Fibroblast of peridontal ligament (primary cell): ENCODE measurements at regions not wholly inside any gene's neighbourhood (a gene's known extent, or its start where the extent isn't known, plus 50 kb on each side); places are given as distances from the start of the nearest gene placed in this dataset.
"Not testable (repeated sequence)": the region's sequence is repeated elsewhere in the genome, so short reads cannot be mapped to it uniquely, and the experiment has no call there.

Experiments used
- DNase-seq: peaks from one replicate; pipeline ENCODE4 v3.0.0-alpha.2; 2010; ENCODE audit errors: extremely low read depth

- no peak for DNase-seq
Measured at GRCh38 chr7:22066522-22066921, 120.8 kb upstream of the CDCA7L start.

GRCh38 chr7:22064816-22065215, 119.1 kb upstream of the CDCA7L start:
- no peak for DNase-seq

GRCh38 chr7:22061775-22062174, 116.1 kb upstream of the CDCA7L start:
- DNase-seq = peak; percentile 81

- no peak for DNase-seq
Measured at GRCh38 chr7:22060863-22061262, 115.2 kb upstream of the CDCA7L start.

DNA sequence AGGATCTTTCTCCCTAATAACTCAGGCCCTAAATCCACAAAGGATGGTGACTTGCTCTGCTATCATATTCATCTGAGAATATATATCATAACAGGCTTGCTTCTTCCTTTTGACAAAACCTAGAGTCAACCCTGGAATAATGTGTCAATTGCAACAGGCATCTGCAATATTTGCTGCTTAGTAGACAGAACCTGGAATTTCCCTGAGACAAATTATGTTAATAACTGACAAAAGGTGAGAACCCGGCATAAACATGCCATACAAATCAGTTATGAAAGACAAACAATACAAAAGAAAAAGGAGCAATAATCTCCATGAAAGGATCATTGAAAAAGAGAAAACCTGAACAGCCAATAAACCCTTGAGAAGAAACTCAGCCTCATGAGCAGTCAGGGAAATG, 114.5 kb upstream of the CDCA7L start:
- DNase-seq = no peak

GRCh38 chr7:22055226-22055625, 109.5 kb upstream of the CDCA7L start:
- DNase-seq = no peak

DNA sequence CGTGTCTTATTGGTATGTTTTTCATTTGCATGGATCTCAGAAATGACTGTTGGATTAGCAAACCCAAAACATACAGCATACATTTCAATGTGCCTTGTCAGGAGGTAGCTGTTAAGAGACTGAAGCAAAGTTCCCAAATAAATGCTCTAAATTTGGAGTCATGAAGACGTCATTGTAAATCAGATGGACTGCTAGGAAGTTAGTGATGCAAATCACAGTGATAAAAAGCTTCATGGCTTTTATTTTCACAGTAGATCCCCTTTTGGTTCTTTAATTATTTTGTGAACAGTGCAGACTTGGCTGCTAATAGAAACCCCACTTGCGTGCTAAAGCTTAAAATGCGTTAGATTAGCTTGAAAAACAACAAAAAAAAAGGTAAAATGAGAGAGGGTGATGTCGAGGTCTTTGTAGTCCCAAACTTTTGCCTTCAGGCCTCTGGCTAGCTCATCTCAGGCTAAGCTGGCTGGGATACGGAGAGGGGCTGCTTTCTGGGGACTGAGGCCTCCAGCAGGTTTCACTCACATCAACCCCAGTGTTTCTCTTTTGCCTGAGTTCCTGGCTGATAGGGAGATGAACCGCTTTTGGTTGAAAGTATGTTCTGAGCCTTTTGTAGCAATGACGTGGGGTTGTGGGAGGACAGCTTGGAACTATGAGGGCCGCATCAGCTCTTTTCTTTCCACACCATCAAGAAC, 107.1 kb upstream of the CDCA7L start:
- DNase-seq = no peak

- DNase-seq = no peak
Measured at GRCh38 chr7:22051886-22052673, 106.4 kb upstream of the CDCA7L start.

GRCh38 chr7:22049766-22050500, 104.2 kb upstream of the CDCA7L start:
- DNase-seq = no peak

DNA sequence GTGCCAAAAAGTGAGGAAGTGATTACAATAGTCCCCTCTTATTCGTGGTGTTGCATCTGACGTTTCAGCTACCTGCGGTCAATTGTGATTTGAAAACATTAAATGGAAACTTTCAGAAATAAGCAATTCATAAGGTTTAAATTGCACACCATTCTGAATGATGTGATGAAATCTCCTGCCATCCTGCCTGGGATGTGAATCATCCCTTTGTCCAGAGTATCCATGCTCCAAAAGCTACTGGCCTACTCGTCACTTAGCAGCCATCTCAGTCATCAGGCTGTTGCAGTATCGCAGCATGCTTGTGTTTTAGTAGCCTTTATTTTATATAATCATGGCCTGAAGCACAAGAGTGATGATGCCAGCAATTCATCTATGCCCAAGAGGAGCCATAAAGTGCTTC, 97.7 kb upstream of the CDCA7L start:
- no peak for DNase-seq

GRCh38 chr7:22040923-22041595, 95.4 kb upstream of the CDCA7L start:
- DNase-seq = no peak

- no peak for DNase-seq
Measured at GRCh38 chr7:22039670-22040069, 94.0 kb upstream of the CDCA7L start.

GRCh38 chr7:22032356-22032755, 86.7 kb upstream of the CDCA7L start:
- DNase-seq = not testable (repeated sequence)

DNA sequence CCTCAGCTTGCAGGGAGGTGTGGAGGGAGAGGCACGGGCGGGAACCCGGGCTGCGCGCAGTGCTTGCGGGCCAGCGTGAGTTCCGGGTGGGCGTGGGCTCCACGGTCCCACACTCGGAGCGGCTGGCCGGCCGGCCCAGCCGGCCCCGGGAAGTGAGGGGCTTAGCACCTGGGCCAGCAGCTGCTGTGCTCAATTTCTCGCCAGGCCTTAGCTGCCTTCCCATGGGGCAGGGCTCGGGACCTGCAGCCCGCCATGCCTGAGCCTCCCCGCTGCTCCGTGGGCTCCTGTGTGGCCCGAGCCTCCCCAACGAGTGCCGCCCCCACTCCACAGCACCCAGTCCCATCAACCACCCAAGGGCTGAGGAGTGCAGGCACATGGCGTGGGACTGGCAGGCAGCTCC, 83.0 kb upstream of the CDCA7L start:
- not testable (repeated sequence) for DNase-seq

DNA sequence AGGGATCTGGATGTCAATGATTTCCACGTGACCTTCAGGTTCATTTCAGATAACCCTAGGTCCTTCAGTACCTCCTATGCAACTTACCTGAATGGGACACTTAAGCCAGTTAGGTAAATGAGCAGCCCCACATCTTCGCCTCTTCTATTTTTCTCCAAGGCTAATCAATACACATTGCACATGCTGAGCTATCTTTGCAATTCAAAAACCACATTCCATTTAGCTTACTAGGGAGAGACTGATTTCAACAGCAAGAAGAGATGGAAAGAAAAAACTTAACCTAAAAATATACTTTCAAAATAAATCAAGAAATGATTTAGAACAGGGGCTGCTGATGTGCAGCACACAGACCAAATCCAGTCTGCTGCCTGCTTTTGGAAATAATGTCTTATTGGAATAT, 81.8 kb upstream of the CDCA7L start:
- DNase-seq = no peak

DNA sequence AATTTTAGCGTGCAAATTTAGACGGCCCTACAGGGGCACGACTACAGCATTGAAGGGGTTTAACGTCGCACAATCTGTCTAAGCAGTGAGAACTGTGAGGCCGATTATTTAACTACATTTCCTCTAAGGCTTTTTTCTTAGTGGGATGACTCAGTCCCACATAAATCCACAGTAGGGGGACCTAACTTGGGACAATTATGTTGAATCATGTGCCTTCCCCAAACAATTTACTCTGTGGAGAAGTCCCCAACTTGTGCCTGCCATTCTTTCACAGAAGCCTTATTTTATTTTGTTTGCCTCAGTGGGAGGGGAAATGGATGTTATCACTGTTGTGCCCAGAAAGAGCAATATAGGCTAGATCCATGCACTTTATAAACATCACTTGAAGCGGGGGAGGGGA, 80.3 kb upstream of the CDCA7L start:
- no peak for DNase-seq

DNA sequence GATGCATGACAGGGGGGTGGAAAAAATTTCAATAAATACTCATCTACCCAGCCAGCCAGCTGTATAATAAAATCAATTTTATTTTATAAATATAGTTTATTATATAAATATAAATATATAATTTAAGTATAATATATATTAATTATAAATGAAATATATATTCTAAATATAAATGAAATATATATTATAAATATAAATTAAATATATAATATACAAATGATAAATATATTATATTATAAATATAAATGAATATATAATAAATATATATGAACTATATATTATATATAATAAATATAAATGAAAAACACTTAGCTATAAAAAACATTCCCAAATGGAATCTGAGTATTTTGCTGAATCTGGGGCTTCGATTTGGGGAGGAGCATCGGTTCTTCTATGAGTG, 79.4 kb upstream of the CDCA7L start:
- DNase-seq = no peak

GRCh38 chr7:22019931-22020330, 74.2 kb upstream of the CDCA7L start:
- DNase-seq = no peak

GRCh38 chr7:22016507-22016906, 70.8 kb upstream of the CDCA7L start:
- no peak for DNase-seq

DNA sequence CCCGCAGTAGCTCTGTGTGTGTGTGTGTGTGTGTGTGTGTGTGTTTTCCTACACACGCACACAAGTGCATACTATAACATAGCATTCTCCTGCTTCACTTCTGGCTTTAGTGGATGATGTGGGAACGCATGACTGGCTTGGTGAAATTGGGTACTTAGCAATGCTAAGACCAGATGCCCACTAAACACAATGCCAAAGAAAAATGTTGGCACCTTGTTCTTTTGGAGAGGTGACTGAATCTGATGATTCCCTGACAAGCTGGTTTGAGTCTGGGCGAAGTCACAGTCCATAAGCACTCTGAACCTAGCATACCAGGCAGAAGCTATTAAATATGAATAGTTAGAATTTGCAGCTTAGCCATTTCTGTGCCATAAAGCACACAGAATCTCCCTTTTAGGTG, 68.0 kb upstream of the CDCA7L start:
- no peak for DNase-seq

DNA sequence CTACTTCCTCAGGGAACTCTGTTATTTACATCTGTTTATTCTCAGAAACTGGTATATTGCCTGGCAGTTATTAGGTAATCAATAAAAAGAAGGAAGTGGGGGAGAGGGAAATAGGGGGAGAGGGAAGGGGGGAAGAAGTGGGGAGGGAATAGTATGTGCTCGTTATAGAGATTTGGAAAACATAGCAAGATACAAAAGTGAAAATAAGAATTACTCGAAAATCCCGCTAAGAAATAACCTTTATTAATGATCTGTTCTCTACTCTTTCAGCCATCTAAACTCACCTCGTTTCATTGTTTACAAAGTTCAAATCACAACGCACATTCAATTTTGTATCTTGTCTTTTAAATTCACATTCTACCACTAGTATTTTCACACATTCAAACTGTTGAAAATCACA, 63.0 kb upstream of the CDCA7L start:
- DNase-seq = no peak

DNA sequence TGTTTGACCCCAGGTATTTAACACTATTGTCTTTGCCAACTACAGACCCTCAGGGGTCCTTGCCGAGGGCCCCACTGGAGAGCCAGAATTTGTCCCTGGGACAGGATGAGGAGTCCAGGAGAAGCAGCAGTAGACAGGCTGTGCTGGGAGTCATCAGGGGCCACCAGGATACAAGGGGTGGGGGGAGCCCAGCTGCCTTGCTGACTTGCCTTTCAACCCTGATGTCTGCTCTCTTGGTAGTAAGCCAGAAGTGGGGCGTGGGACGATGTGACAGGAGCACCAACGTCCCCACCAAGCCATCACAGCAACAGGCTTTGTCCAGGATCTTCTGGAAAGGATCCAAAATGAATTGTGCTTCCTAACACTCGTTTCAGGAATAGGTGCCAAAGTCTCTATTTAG, 62.4 kb upstream of the CDCA7L start:
- no peak for DNase-seq
